NCI-H2196 (cell line): ENCODE measurements at regions not wholly inside any gene's neighbourhood (a gene's known extent, or its start where the extent isn't known, plus 50 kb on each side); places are given as distances from the start of the nearest gene placed in this dataset.

Experiments used
- DNase-seq: peaks from one replicate; lab custom pipeline; 2025; ENCODE audit not compliant: unreplicated experiment; lab: John Stamatoyannopoulos, UW

DNA sequence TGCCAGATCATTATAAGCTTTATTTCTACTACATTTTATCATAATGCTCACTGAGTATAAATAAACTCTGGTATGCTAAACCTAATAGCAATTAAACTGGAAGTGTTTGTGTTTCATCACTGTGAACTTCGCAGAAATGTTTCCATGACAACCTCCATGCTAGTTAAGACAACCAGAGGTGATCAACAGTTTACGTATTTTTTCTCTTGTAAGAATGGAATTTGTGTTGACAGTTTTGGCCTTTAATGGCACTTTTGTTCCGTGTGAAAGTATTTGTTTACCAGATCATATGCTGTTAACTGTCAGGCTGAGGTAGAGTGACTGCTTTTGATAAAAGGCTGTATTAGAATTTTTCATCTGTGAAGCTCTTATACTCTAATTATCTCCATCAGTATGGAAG, 212.1 kb upstream of the PPP1R3A start:
- no peak for DNase-seq

- DNase-seq, result no peak
Measured at GRCh38 chr7:114128880-114129279, 210.1 kb upstream of the PPP1R3A start.

DNA sequence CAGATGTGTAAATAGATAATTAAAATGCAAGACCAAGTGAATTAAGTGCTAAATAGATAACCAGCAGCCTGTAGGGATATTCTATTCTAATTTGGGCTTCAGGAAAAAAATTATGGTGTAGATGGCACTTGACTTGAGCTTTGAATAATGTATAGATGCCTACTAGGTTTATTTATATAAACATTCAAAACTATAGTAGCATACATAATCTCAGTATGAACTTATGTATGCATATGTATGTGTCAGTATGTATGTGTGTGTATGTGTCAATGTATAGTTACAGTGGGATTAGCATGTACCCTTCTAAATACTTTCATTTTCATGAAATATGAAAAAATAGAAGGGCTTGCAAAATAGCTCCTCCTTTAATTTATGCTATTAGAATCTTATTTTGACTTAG, 207.3 kb upstream of the PPP1R3A start:
- DNase-seq, result no peak

- no peak for DNase-seq
Measured at GRCh38 chr7:114112806-114113205, 194.0 kb upstream of the PPP1R3A start.

DNA sequence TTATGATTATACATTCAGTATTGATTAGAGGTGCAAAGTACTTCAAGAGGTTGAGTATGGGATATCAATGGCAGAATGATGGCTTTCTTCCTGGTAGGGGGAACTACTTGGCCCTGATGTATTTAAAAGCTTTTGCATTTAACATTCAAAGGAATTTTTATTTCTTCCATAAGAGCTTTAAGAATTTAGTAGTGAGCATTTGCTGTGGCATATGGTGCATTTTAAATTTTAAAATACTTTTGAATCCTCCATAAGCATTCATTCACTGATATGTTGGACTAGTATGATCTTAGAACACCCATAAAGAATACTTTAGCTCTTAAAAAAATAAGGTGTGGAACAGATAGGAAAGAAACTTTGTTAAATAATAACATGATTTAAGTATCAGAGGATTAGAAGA, 191.9 kb upstream of the PPP1R3A start:
- no peak for DNase-seq

DNA sequence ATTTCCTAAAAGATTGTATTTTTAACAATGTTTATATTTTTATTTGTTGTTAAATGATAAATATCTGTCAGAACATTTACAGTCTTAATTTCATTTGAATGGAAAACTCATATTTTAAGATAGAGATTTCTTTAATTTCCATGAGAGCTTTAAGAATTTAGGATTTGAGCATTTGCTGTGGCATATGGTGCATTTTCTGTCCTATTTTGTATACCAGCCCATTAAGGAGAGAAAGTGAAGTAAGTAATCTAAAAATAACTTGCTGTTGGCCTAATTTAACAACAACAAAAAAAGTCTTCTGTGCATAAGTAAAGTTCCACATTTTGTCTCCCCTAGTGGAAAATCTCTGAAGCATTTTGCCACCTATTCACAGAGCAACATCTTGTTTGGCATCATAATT, 190.9 kb upstream of the PPP1R3A start:
- no peak for DNase-seq

DNA sequence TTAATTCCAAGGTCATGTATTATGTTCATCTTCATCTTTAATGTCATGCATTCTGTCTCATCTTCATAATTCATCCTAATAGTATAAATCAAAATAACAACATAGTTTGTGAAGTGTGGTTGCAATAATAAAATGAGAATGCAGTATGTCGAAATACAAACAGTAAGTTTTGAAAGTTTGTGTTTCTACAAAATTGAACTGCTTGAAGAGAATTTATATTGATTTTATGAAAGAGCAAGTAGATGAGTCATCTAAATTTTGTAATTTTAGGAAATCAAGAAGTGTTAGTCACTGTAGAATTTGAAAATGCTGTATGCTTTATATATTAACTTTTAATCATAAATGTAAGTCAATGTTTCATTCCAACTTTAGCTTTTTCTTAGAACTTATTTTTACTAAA, 190.5 kb upstream of the PPP1R3A start:
- DNase-seq, result no peak

GRCh38 chr7:114108510-114108909, 189.7 kb upstream of the PPP1R3A start:
- DNase-seq, result no peak

GRCh38 chr7:114107522-114107921, 188.7 kb upstream of the PPP1R3A start:
- no peak for DNase-seq

DNA sequence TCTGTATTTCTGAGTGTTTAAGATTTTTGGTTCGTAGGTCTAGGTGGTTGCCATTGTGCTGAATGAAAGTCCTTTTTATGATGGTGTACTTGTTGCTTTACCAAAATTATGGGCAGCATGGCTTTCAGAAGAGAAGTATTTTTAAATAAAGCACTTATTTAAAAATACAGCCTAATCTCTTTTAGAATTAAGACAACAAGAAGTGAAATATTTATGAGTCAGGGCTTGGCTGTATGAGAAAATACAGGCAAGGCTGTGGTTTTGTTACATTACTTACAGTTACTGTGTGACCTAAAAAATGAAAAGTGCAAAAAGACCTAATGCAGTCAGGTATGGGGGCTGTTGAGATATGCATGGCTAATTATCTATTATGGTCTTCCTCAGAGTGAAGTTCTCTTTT, 185.2 kb upstream of the PPP1R3A start:
- no peak for DNase-seq

DNA sequence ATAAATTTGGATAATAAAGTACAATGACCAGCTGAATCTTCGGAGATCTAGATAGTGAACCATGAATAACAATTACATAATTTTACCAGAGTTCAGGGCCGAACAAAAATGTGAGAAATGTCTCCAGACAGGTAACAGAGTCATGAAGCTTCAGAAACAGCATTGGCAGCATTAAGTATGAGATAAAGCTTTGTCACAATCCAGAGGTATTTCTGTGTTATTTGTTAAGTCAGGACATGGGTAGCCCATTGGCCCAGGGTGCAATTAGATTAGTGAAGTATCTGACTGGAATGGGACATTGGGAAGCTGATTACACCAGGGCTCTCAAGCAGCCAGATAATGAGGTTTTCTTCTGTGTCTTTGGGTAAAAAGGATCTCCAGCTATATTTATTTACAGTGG, 184.2 kb upstream of the PPP1R3A start:
- DNase-seq, result no peak

DNA sequence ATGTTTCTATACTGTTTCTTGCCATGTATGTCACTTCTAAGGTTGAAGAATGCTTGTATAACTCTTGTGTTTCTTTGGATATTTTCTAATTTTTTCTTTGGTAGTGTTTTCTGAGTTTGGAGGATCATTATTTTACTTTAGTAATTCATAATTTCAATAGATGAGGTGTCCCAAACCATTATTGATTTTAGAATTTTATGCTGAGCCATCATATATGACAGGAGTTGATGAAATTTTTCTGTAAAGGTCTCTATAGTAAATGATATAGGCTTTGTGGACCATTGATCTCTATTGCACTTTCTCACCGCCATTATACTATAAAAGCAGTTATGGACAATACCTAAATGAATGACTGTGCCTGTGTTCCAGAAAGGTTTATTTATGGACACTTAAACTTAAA, 183.3 kb upstream of the PPP1R3A start:
- no peak for DNase-seq

- DNase-seq, result no peak
Measured at GRCh38 chr7:114100810-114101209, 182.0 kb upstream of the PPP1R3A start.

GRCh38 chr7:114099337-114099736, 180.5 kb upstream of the PPP1R3A start:
- DNase-seq, result no peak

DNA sequence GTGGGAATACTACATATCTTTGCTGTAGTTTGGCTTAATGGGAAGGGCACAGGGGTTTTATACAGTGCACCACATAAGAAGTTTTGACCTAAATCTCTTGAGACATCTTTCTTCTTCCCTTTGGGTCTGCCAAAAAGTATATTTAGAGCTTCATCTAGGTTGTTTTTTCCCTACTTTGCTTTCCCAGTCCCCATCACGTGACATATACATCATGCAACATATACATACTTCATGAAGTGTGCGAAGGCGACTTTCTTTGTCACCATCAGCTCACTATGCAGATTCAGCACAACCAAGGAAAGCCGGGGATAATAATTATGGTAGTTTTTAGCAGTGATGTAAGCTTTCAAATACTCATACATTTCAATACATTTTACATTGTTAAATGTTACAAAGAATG, 177.1 kb upstream of the PPP1R3A start:
- no peak for DNase-seq

- DNase-seq, result no peak
Measured at GRCh38 chr7:114088470-114088940, 169.7 kb upstream of the PPP1R3A start.

DNA sequence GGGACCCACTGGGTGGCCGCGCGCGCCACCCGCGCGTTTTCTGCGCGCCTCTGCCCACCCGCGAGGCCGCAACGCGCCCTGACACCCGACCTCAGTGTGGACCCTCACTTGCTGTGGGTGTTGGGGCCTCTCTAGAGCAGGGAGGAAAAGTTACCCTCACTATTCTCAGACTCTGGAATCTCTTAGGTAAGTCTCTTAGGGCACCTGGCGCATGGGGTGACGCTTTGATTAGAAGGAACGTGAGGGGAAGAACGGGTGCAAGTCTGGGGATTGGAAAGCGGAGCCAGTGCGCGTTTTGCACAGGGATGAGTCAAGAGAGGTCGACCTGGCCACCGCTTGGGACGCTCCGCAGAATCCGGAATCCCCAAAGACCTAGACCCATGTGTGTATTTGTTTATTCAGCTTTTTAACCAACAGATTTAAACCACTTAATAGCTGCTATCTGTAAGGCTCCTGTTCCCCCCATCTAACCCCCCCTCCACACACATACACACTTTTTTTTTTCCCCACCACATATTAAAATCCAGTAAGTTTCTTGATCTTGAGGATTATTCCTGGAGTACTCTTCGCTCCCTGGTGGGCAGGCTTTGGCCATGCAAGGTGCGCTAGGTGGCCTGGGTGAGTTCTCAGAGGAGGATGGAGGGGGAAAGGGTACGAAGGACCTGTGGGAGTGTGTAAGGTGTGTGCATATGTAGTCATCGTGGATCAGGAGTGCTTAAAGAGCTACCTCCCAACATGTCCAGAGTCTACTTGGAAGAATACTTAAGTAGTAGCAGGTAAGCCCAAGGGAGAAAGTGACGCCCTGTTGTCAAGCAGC, 169.1 kb upstream of the PPP1R3A start:
- no peak for DNase-seq

DNA sequence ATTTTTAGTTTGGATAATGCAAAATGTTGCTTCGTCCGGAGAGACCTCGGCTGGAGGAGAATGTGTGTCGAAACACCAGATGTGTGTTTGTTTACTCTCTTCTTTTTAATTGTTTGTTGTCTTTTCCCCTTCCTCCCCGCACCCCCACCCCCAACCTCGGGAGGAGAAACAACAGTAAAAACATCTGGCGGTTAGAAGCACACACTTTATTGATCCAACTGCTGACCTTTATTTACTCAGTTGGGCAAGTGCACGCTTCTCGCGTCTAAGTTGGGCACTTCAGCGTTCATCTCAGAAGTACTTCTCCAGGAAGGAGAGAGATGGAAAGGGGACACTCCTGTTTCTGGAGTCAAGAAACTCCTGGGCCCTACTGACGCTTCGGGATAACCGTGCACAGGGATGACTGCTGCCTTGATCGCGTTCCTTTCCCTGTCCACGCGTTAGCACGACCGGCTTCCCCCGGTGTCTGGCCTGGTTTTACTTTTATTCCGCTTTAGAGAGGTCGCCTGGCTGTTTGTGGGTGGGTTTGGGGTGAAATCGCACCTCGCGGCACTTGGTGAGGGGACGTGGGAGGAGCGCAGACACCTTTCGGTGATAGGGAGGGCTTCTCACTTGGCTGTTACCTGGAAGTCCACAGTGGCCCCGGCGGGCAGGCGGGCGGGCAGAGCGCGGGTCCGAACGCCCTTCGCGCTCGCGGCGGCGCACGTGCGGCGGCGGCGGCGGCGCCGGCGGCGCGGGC, 168.3 kb upstream of the PPP1R3A start:
- peak; percentile 2 for DNase-seq

DNA sequence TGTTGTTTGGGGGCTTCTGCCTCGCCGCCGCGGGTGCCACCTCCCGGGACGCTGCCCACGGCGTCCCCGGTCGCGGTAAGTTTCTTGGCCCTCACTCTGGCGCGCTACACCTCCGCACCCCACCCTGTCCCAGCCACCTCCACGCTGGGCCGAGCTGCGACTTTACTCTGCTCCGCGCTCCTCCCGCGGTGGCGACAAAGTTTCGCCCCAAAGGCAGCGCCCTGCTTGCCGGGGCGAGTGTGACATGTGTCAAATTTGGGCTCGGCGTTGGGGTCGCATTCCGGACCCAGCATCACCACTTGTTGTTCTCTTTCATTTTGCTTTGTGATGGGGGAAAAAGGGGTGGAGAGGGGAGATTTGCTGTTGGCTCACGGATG, 167.7 kb upstream of the PPP1R3A start:
- DNase-seq, result no peak

DNA sequence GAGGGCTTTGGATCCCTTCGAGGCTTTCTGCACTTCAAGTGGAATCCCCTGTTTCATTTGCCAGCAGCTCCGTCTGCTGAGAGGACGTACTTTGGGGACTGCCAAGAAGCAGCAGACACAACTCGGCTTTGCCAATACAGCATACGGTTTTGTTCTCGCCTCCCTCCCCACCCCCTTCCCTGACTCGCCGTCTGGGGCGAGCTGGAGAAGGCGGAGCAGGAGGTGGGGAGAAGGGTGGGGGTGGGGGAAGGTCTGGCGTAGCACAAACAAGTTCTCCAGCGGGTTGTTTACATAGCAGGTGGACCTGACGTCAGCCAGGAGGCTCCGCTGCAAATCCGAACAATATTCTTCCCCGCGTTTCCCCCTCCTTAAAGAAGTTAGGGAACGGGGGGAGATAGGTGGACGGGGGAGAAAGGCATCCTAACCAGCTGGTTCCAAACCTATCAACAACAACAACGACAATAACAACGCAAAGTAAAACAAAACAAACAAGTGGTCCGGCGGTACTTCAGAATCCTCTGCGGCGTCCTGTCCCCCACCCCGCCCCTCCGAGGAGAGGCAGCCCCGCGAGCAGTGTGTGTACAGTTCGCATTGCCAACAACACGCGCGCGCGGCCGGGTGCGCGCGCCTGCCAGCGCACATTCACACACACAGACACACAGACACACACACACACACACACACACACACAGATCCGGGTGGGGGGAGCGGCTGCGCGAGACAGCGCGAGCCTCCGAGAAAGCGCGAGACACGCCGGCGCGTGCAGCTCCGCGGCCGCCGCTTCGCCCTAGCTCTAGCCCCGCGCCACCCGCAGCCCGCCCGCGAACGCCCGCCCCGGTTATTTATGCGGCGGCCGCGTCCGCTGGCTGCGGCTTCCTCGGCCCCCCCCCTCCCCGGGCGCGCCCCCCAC, 167.0 kb upstream of the PPP1R3A start:
- DNase-seq, result peak; percentile 31

DNA sequence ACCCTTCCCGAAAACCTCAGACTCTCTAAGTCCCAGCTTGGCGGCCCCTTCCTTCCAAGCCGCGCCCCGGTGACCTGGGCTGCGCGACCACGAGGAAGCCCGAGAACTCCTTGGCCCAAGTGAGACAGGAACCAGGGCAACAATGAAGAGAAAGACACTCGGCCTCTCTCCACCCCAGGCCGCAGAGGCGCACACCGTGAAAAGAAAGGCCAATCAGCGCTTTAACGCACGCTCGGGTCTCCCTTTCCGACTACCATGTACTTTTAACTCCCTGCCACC, 166.4 kb upstream of the PPP1R3A start:
- DNase-seq, result no peak
